ENCODE measurements at regions not wholly inside any gene's neighbourhood (a gene's known extent, or its start where the extent isn't known, plus 50 kb on each side); places are given as distances from the start of the nearest gene placed in this dataset.

GRCh38 chr3:110670407-110670806 lies 401.2 kb upstream of the NECTIN3 start:
- Histone ChIP-seq H3K9me2 (replicated peaks; ENCODE audit: low read length) (no peaks in the 10 kb centered on the region), H3K4me1 (ENCODE audit: insufficient read depth, low read length) (no peaks in the 10 kb centered on the region), H3K9ac (ENCODE audit: low read length) (no peak overlapping the region), H3K4me2 (ENCODE audit: low read length) (no peak overlapping the region), H3K9me3 (ENCODE audit: low read length) (peaks cover 13% of the 10 kb centered on the region; the same call in 1 of the 2 replicates), H2AFZ (ENCODE audit: low read length) (no peak overlapping the region), H3K36me3 (ENCODE audit: low read depth, low read length) (peaks cover 6% of the 10 kb centered on the region; the same call in 1 of the 2 replicates), H3K27ac (ENCODE audit: low read length) (no peak overlapping the region), H3K27me3 (ENCODE audit: low read length) (no peaks in the 10 kb centered on the region), H3K4me3 (ENCODE audit: low read length) (no peak overlapping the region), H4K20me1 (ENCODE audit: low read length) (no peaks in the 10 kb centered on the region), H3K79me2 (ENCODE audit: low read length) (no peaks in the 10 kb centered on the region), H3F3A (ENCODE audit: low read length, unreplicated experiment) (no peaks in the 10 kb centered on the region)
- TF ChIP-seq, protein P1, sequence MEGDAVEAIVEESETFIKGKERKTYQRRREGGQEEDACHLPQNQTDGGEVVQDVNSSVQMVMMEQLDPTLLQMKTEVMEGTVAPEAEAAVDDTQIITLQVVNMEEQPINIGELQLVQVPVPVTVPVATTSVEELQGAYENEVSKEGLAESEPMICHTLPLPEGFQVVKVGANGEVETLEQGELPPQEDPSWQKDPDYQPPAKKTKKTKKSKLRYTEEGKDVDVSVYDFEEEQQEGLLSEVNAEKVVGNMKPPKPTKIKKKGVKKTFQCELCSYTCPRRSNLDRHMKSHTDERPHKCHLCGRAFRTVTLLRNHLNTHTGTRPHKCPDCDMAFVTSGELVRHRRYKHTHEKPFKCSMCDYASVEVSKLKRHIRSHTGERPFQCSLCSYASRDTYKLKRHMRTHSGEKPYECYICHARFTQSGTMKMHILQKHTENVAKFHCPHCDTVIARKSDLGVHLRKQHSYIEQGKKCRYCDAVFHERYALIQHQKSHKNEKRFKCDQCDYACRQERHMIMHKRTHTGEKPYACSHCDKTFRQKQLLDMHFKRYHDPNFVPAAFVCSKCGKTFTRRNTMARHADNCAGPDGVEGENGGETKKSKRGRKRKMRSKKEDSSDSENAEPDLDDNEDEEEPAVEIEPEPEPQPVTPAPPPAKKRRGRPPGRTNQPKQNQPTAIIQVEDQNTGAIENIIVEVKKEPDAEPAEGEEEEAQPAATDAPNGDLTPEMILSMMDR (conservative IDR thresholded peaks at IDR 0.05; ENCODE audit: low read depth, low read length), result no peak
- TF ChIP-seq EZH2phosphoT487 (IDR thresholded peaks at IDR 0.05; ENCODE audit: borderline replicate concordance, low read length) (no peak), EZH2 (IDR thresholded peaks at IDR 0.05; ENCODE audit: low read length, unreplicated experiment) (no peak)
- ChIA-PET POLR2A (ENCODE audit: unreplicated experiment) (no interaction called here), CTCF (no interaction called here)
- no peak for DNase-seq
- no peak for ATAC-seq
- intact Hi-C loops (cut with micrococcal nuclease), result no loop called here
- no TSS peak for BruUV-seq (replicated peaks)

DNA sequence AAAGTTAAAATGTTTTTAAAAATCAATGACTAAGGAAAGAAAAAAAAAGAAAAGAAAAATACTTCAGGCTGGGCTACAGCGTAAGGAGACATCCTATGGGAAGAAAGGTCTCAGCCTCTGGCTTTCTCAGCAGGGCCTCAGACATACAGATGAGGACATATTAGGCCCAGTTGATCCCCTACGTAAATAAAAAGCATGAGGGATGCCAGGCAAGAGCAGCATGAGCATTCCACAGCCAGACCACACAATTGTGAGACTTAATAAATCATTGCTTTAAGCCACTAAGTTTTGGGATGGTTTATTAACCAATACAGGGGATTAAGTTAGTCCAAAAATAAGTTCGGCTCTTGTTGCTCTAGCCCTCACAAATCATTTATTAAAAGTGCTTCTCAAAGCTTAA lies 394.1 kb upstream of the NECTIN3 start:
- intact Hi-C loops (cut with micrococcal nuclease), result no loop called here
- no peaks in the 10 kb centered on the region for H3K9me3 ChIP-seq (ENCODE audit: low read length)
- H3K36me3 ChIP-seq (ENCODE audit: low read depth, low read length), result no peaks in the 10 kb centered on the region
- no peaks in the 10 kb centered on the region for H3K4me1 ChIP-seq (ENCODE audit: insufficient read depth, low read length)
- no peaks in the 10 kb centered on the region for H3F3A ChIP-seq (ENCODE audit: low read length, unreplicated experiment)
- DNase-seq (no peak), ATAC-seq (no peak)
- no peak overlapping the region for H3K4me3 ChIP-seq (ENCODE audit: low read length)
- no peaks in the 10 kb centered on the region for H3K79me2 ChIP-seq (ENCODE audit: low read length)
- H3K27ac ChIP-seq (ENCODE audit: low read length), result no peak overlapping the region
- TF ChIP-seq EZH2phosphoT487 (IDR thresholded peaks at IDR 0.05; ENCODE audit: borderline replicate concordance, low read length) (no peak), EZH2 (IDR thresholded peaks at IDR 0.05; ENCODE audit: low read length, unreplicated experiment) (no peak)
- TF ChIP-seq, protein P1 (conservative IDR thresholded peaks at IDR 0.05; ENCODE audit: low read depth, low read length), result no peak
- no peaks in the 10 kb centered on the region for H3K27me3 ChIP-seq (ENCODE audit: low read length)
- no peak overlapping the region for H2AFZ ChIP-seq (ENCODE audit: low read length)
- BruUV-seq (replicated peaks), result no TSS peak
- no peaks in the 10 kb centered on the region for H4K20me1 ChIP-seq (ENCODE audit: low read length)
- H3K9ac ChIP-seq (ENCODE audit: low read length), result no peak overlapping the region
- POLR2A ChIA-PET (ENCODE audit: unreplicated experiment), result no interaction called here
- H3K9me2 ChIP-seq (replicated peaks; ENCODE audit: low read length), result no peaks in the 10 kb centered on the region
- no peak overlapping the region for H3K4me2 ChIP-seq (ENCODE audit: low read length)
- CTCF ChIA-PET, result no interaction called here

GRCh38 chr3:110679285-110679684 lies 392.3 kb upstream of the NECTIN3 start:
- Histone ChIP-seq H3K9me3 (ENCODE audit: low read length) (no peaks in the 10 kb centered on the region), H3F3A (ENCODE audit: low read length, unreplicated experiment) (no peaks in the 10 kb centered on the region), H3K36me3 (ENCODE audit: low read depth, low read length) (no peaks in the 10 kb centered on the region), H3K27me3 (ENCODE audit: low read length) (no peaks in the 10 kb centered on the region), H2AFZ (ENCODE audit: low read length) (no peak overlapping the region), H3K9me2 (replicated peaks; ENCODE audit: low read length) (no peaks in the 10 kb centered on the region), H3K4me1 (ENCODE audit: insufficient read depth, low read length) (no peaks in the 10 kb centered on the region), H3K79me2 (ENCODE audit: low read length) (no peaks in the 10 kb centered on the region), H3K27ac (ENCODE audit: low read length) (no peak overlapping the region), H3K9ac (ENCODE audit: low read length) (no peak overlapping the region), H3K4me2 (ENCODE audit: low read length) (no peak overlapping the region), H4K20me1 (ENCODE audit: low read length) (no peaks in the 10 kb centered on the region), H3K4me3 (ENCODE audit: low read length) (no peak overlapping the region)
- ChIA-PET CTCF (no interaction called here), POLR2A (ENCODE audit: unreplicated experiment) (no interaction called here)
- no TSS peak for BruUV-seq (replicated peaks)
- intact Hi-C loops (cut with micrococcal nuclease), result no loop called here
- DNase-seq, result no peak
- ATAC-seq, result no peak
- TF ChIP-seq, protein P1 (conservative IDR thresholded peaks at IDR 0.05; ENCODE audit: low read depth, low read length), result no peak

Measured in PC-3 (cell line).